ENCODE measurements at regions not wholly inside any gene's neighbourhood (a gene's known extent, or its start where the extent isn't known, plus 50 kb on each side); places are given as distances from the start of the nearest gene placed in this dataset.

DNA sequence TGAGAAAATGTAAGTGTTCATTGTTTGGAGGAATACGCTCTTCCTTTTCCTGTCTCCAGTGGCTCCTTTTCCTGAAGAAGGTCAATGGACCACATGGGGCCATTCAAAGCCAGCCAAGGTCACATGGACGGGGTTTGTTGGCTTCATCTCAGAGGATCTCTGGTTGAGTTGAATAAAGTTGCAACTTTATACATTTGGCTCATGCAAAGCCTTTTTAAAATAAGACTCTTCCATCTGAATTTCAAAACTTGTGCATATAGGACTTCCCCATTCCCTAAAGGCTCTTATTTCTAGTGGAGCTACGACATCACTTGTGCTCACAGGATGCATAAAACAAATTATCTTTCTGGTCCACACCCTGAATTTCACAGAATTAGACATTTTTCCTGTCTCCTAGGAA is 235.5 kb downstream of the CMPK2 start:
- Histone ChIP-seq H3K27me3 (ENCODE audit: insufficient read depth, low read length) (no peaks in the 10 kb centered on the region), H4K20me1 (ENCODE audit: insufficient read depth) (no peaks in the 10 kb centered on the region), H3K27ac (ENCODE audit: low read depth, low read length) (no peak overlapping the region), H3K4me2 (ENCODE audit: low read length) (no peak overlapping the region), H3K9ac (ENCODE audit: low read length) (no peak overlapping the region), H3K9me2 (ENCODE audit: insufficient read depth) (no peaks in the 10 kb centered on the region), H3K36me3 (ENCODE audit: control insufficient read depth in 1 of 2, insufficient read depth in 2 of 2, low read length in 2 of 2) (no peaks in the 10 kb centered on the region), H3K9me3 (ENCODE audit: control insufficient read depth in 1 of 2, insufficient read depth in 1 of 2, low read depth in 1 of 2, low read length in 2 of 2) (peaks cover 0 to 4% of the 10 kb centered on the region in 2 experiments; a peak in 1 of 4 replicates), H3K4me3 (replicated peaks in 1 of 2; ENCODE audit: low read depth in 1 of 2, low read length in 2 of 2) (no peak overlapping the region), H3K4me1 (ENCODE audit: control insufficient read depth in 1 of 2, insufficient read depth in 2 of 2, low read length in 2 of 2) (no peaks in the 10 kb centered on the region), H2AFZ (ENCODE audit: low read depth, low read length, poor library complexity, severe bottlenecking) (no peak overlapping the region), H3K79me2 (ENCODE audit: insufficient read depth, low read length) (no peaks in the 10 kb centered on the region)
- CTCF ChIA-PET = no interaction called here
- no peak for ATAC-seq
- DNase-seq (ENCODE audit: low read depth, low spot score) = no peak
- POLR2A ChIA-PET = no interaction called here
- TF ChIP-seq EZH2phosphoT487 (IDR thresholded peaks at IDR 0.05; ENCODE audit: borderline replicate concordance) (no peak), CBX3 (IDR thresholded peaks at IDR 0.05; ENCODE audit: low read depth) (no peak), RAD21 (IDR thresholded peaks at IDR 0.05; ENCODE audit: low read depth) (no peak), EGR1 (IDR thresholded peaks at IDR 0.05; ENCODE audit: low read depth) (no peak), FOSL1 (IDR thresholded peaks at IDR 0.05; ENCODE audit: low read depth) (no peak), EZH2 (IDR thresholded peaks at IDR 0.05) (no peak), POLR2A (IDR thresholded peaks at IDR 0.05; ENCODE audit: borderline replicate concordance, extremely low read depth, insufficient read depth, insufficient read length) (no peak), JUND (IDR thresholded peaks at IDR 0.05) (no peak), ELF1 (IDR thresholded peaks at IDR 0.05; ENCODE audit: borderline replicate concordance, low read depth) (no peak)
- TF ChIP-seq, protein P1, sequence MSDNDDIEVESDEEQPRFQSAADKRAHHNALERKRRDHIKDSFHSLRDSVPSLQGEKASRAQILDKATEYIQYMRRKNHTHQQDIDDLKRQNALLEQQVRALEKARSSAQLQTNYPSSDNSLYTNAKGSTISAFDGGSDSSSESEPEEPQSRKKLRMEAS (IDR thresholded peaks at IDR 0.05) = no peak
- TF ChIP-seq, protein P2, sequence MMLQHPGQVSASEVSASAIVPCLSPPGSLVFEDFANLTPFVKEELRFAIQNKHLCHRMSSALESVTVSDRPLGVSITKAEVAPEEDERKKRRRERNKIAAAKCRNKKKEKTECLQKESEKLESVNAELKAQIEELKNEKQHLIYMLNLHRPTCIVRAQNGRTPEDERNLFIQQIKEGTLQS (IDR thresholded peaks at IDR 0.05) = no peak
- TF ChIP-seq, protein P3, sequence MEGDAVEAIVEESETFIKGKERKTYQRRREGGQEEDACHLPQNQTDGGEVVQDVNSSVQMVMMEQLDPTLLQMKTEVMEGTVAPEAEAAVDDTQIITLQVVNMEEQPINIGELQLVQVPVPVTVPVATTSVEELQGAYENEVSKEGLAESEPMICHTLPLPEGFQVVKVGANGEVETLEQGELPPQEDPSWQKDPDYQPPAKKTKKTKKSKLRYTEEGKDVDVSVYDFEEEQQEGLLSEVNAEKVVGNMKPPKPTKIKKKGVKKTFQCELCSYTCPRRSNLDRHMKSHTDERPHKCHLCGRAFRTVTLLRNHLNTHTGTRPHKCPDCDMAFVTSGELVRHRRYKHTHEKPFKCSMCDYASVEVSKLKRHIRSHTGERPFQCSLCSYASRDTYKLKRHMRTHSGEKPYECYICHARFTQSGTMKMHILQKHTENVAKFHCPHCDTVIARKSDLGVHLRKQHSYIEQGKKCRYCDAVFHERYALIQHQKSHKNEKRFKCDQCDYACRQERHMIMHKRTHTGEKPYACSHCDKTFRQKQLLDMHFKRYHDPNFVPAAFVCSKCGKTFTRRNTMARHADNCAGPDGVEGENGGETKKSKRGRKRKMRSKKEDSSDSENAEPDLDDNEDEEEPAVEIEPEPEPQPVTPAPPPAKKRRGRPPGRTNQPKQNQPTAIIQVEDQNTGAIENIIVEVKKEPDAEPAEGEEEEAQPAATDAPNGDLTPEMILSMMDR (IDR thresholded peaks at IDR 0.05 in 2 of 3, conservative IDR thresholded peaks at IDR 0.05 in 1 of 3; ENCODE audit: borderline replicate concordance in 1 of 3, insufficient read depth in 1 of 3, low read depth in 2 of 3, low read length in 2 of 3) = no peak
- no TSS peak for BruUV-seq (replicated peaks)
- intact Hi-C loops (cut with micrococcal nuclease) = no loop called here
- RAD21 ChIA-PET (ENCODE audit: low non-redundant PET in 1 of 2, low total read pairs in 2 of 2, uncharacterized antibody in 2 of 2, unreplicated experiment in 2 of 2) = no interaction called here

Data from HCT116 (cell line).